K562 (cell line): ENCODE measurements at regions not wholly inside any gene's neighbourhood (a gene's known extent, or its start where the extent isn't known, plus 50 kb on each side); places are given as distances from the start of the nearest gene placed in this dataset.

Experiments used
- ATF4 ChIP-seq: fragments of 450-650 bp; formaldehyde crosslinking; IDR thresholded peaks from 2 replicates; pipeline ENCODE4 v1.4.0; 2022; ENCODE audit warnings: mild to moderate bottlenecking, moderate library complexity
- ATF7 ChIP-seq: fragments of 450-650 bp; IDR thresholded peaks from 2 replicates; pipeline ENCODE4 v1.7.1; 2014; ENCODE audit warnings: mild to moderate bottlenecking, moderate library complexity
- CHAMP1 ChIP-seq: fragments of 450-650 bp; IDR thresholded peaks from 2 replicates; pipeline ENCODE4 v1.6.1; 2016; ENCODE audit warnings: mild to moderate bottlenecking
- EP300 ChIP-seq: IDR thresholded peaks from 2 replicates; pipeline ENCODE4 v1.6.1; 2012; ENCODE audit warnings: low read length, improper control_type of control experiment
- EZH2 ChIP-seq: IDR thresholded peaks from 2 replicates; pipeline ENCODE4 v1.6.1; 2012; ENCODE audit warnings: low read depth, mild to moderate bottlenecking, inconsistent platforms, low read length, borderline replicate concordance
- FOSL1 ChIP-seq: fragments of 200-800 bp; sonication (Bioruptor generic); conservative IDR thresholded peaks from 2 replicates; pipeline ENCODE4 v1.6.1; 2016; ENCODE audit warnings: missing genetic modification characterization, missing compliant biosample characterization
- FOXP4 ChIP-seq: sonication (generic); formaldehyde crosslinking; IDR thresholded peaks from 2 replicates; pipeline ENCODE4 v1.8.0; 2022; ENCODE audit warnings: mild to moderate bottlenecking, missing genetic modification reagents, borderline replicate concordance
- HDGF ChIP-seq: fragments of 450-650 bp; IDR thresholded peaks from 2 replicates; pipeline ENCODE4 v1.6.1; 2016
- HNRNPL ChIP-seq: fragments of 200-400 bp; formaldehyde crosslinking; IDR thresholded peaks from 2 replicates; pipeline ENCODE4 v1.6.1; 2017; ENCODE audit warnings: low read depth, mild to moderate bottlenecking, low read length
- HSF4 ChIP-seq: fragments of 250-450 bp; sonication (Bioruptor Pico); IDR thresholded peaks from 2 replicates; pipeline ENCODE4 v2.1.2; 2022; ENCODE audit warnings: mild to moderate bottlenecking, moderate library complexity, borderline replicate concordance
- KLF13 ChIP-seq: fragments of 450-650 bp; IDR thresholded peaks from 2 replicates; pipeline ENCODE4 v1.6.1; 2016; ENCODE audit warnings: missing genetic modification characterization, low read depth, mild to moderate bottlenecking, missing compliant biosample characterization, moderate library complexity, borderline replicate concordance
- MAFF ChIP-seq: IDR thresholded peaks from 2 replicates; pipeline ENCODE4 v1.6.1; 2012; ENCODE audit warnings: low read length, improper control_type of control experiment
- MCM2 ChIP-seq: fragments of 450-650 bp; IDR thresholded peaks from 2 replicates; pipeline ENCODE4 v1.6.1; 2017; ENCODE audit warnings: low read depth, mild to moderate bottlenecking
- NCOA2 ChIP-seq, 2 experiments: fragments of 450-650 bp; IDR thresholded peaks; 2 replicates each; pipeline ENCODE4 v1.6.1; 2018; ENCODE audit warnings: mild to moderate bottlenecking in 2 of 2, moderate library complexity in 1 of 2; ENCODE audit not compliant: partially characterized antibody in 2 of 2
- SMARCA4 ChIP-seq: fragments of 450-650 bp; IDR thresholded peaks from 2 replicates; pipeline ENCODE4 v1.6.1; 2016
- SMARCC2 ChIP-seq: fragments of 450-650 bp; IDR thresholded peaks from 2 replicates; pipeline ENCODE4 v1.6.1; 2017; ENCODE audit warnings: antibody characterized with exemption, moderate library complexity, mild to moderate bottlenecking, low read depth
- U2AF2 ChIP-seq: fragments of 200-400 bp; formaldehyde crosslinking; optimal IDR thresholded peaks from 2 replicates; pipeline ENCODE3; 2017; ENCODE audit warnings: low read depth, mild to moderate bottlenecking, low read length
- ZFP1 ChIP-seq: fragments of 450-650 bp; formaldehyde crosslinking; IDR thresholded peaks from 2 replicates; pipeline ENCODE4 v1.4.0; 2020; ENCODE audit warnings: mild to moderate bottlenecking, mixed read lengths
- ZNF696 ChIP-seq: fragments of 250-450 bp; sonication (Bioruptor Pico); conservative IDR thresholded peaks from 2 replicates; pipeline ENCODE4 v1.4.0; 2020; ENCODE audit warnings: mild to moderate bottlenecking, moderate library complexity

- TF ChIP-seq CHAMP1 (0 out of 2 replicates have a peak, but pooled peaks have one; percentile 12), SMARCA4 (peak; percentile 89), HNRNPL (no peak), NCOA2 (IDR thresholded peaks at IDR 0.05; ENCODE audit: partially characterized antibody in 2 of 2) (peak in 1 of 2 experiments; percentile 12), MCM2 (no peak), EP300 (peak; percentile 77), ATF4 (CRISPR knock-in tag) (no peak), MAFF (peak; percentile 57; the same call in 1 of the 2 replicates), FOXP4 (no peak), U2AF2 (no peak), SMARCC2 (peak; percentile 85), FOSL1 (tag) (peak; percentile 40; the same call in 1 of the 2 replicates), KLF13 (no peak), EZH2 (no peak), HDGF (no peak), HSF4 (CRISPR knock-in tag) (no peak), ZFP1 (CRISPR knock-in tag) (no peak), ATF7 (0 out of 2 replicates have a peak, but pooled peaks have one; percentile 12), ZNF696 (CRISPR knock-in tag) (no peak)
Measured at GRCh38 chr7:66460921-66461361, 167.7 kb upstream of the KCTD7 start (continued).
